T47D (cell line): ENCODE measurements at regions not wholly inside any gene's neighbourhood (a gene's known extent, or its start where the extent isn't known, plus 50 kb on each side); places are given as distances from the start of the nearest gene placed in this dataset.

Source experiments
- DNase-seq, 2 experiments: peaks; one replicate each; pipeline versions ENCODE4 v3.0.0 to v3.0.0-alpha.2; 2011 to 2012; ENCODE audit warnings: low read depth in 1 of 2, low spot score in 1 of 2
- JUND ChIP-seq: IDR thresholded peaks from 2 replicates; pipeline ENCODE4 v1.6.1; 2012; ENCODE audit warnings: low read depth
- in situ Hi-C: cut with HindIII; loops from 2 replicates; pipeline ENCODE4 v1.10.0; 2016; ENCODE audit warnings: low sequenced_read_pairs, low pct_unique_long_range_greater_than_20kb

GRCh38 chr10:44848211-44848610, 62.9 kb upstream of the TMEM72 start:
- DNase-seq: no peak
- in situ Hi-C loops: no loop called here
- no peak for TF ChIP-seq JUND

- in situ Hi-C loops: no loop called here
- DNase-seq: no peak
- TF ChIP-seq JUND: no peak
Observed at GRCh38 chr10:44849936-44850335, 61.2 kb upstream of the TMEM72 start.

GRCh38 chr10:44850356-44850934, 60.7 kb upstream of the TMEM72 start:
- in situ Hi-C loops: no loop called here
- DNase-seq: peak in 1 of 2 experiments; percentile 34
- no peak for TF ChIP-seq JUND

- in situ Hi-C loops: no loop called here
- DNase-seq: no peak
Observed at GRCh38 chr10:44851413-44851812, 59.7 kb upstream of the TMEM72 start.

GRCh38 chr10:44851881-44852280, 59.3 kb upstream of the TMEM72 start:
- DNase-seq: no peak
- TF ChIP-seq JUND: no peak
- in situ Hi-C loops: no loop called here

More at GRCh38 chr10:44851413-44851812, 59.7 kb upstream of the TMEM72 start:
- TF ChIP-seq JUND: no peak

- in situ Hi-C loops: no loop called here
Observed at GRCh38 chr10:44853148-44853734, 57.9 kb upstream of the TMEM72 start.

GRCh38 chr10:44853796-44854195, 57.3 kb upstream of the TMEM72 start:
- in situ Hi-C loops: no loop called here
- no peak for TF ChIP-seq JUND
- DNase-seq: no peak

More at GRCh38 chr10:44853148-44853734, 57.9 kb upstream of the TMEM72 start:
- no peak for TF ChIP-seq JUND
- DNase-seq: peak; percentile 61 to 88

- in situ Hi-C loops: no loop called here
- no peak for TF ChIP-seq JUND
- DNase-seq: no peak
Observed at GRCh38 chr10:44854693-44855350, 56.3 kb upstream of the TMEM72 start.

- no peak for DNase-seq
- in situ Hi-C loops: no loop called here
- no peak for TF ChIP-seq JUND
Observed at GRCh38 chr10:44856696-44857095, 54.4 kb upstream of the TMEM72 start.

GRCh38 chr10:44857363-44858016, 53.6 kb upstream of the TMEM72 start:
- no peak for TF ChIP-seq JUND
- in situ Hi-C loops: no loop called here
- peak; percentile 63 to 72 for DNase-seq

GRCh38 chr10:44858017-44858371, 53.1 kb upstream of the TMEM72 start:
- in situ Hi-C loops: no loop called here
- no peak for TF ChIP-seq JUND
- DNase-seq: no peak

- TF ChIP-seq JUND: no peak
- no peak for DNase-seq
- in situ Hi-C loops: no loop called here
Observed at GRCh38 chr10:44858988-44859387, 52.1 kb upstream of the TMEM72 start.

GRCh38 chr10:44859546-44860285, 51.4 kb upstream of the TMEM72 start:
- in situ Hi-C loops: no loop called here
- no peak for DNase-seq
- TF ChIP-seq JUND: no peak
